ENCODE measurements at regions not wholly inside any gene's neighbourhood (a gene's known extent, or its start where the extent isn't known, plus 50 kb on each side); places are given as distances from the start of the nearest gene placed in this dataset.
"Not testable (repeated sequence)": the region's sequence is repeated elsewhere in the genome, so short reads cannot be mapped to it uniquely, and the experiment has no call there.

GRCh38 chr5:2810644-2811043 is 59.2 kb upstream of the IRX2 start:
- TF ChIP-seq CTCF (IDR thresholded peaks at IDR 0.05): no peak
- no peak for DNase-seq
- Mint-ChIP-seq H3K27ac (no peak overlapping the region), H3K36me3 (ENCODE audit: low read depth) (no peaks in the 10 kb centered on the region), H3K4me3 (no peak overlapping the region), H3K4me1 (peaks cover 7% of the 10 kb centered on the region), H3K9me3 (no peaks in the 10 kb centered on the region), H3K27me3 (ENCODE audit: low read depth, poor library complexity) (peaks cover 33% of the 10 kb centered on the region)

- H3K36me3 Mint-ChIP-seq (ENCODE audit: low read depth); H3K27ac Mint-ChIP-seq; H3K9me3 Mint-ChIP-seq; H3K4me3 Mint-ChIP-seq; DNase-seq; H3K4me1 Mint-ChIP-seq: not testable (repeated sequence)
- H3K27me3 Mint-ChIP-seq (ENCODE audit: low read depth, poor library complexity): peaks cover 22% of the 10 kb centered on the region
Measured at GRCh38 chr5:2807244-2807643, 55.8 kb upstream of the IRX2 start.

- no peaks in the 10 kb centered on the region for H3K36me3 Mint-ChIP-seq (ENCODE audit: low read depth)
- no peak for DNase-seq
- H3K4me3 Mint-ChIP-seq: no peak overlapping the region
- H3K4me1 Mint-ChIP-seq: peaks cover 13% of the 10 kb centered on the region
- H3K27me3 Mint-ChIP-seq (ENCODE audit: low read depth, poor library complexity): peaks cover 22% of the 10 kb centered on the region
- H3K27ac Mint-ChIP-seq: no peak overlapping the region
- H3K9me3 Mint-ChIP-seq: no peaks in the 10 kb centered on the region
- TF ChIP-seq CTCF (IDR thresholded peaks at IDR 0.05): no peak
Measured at GRCh38 chr5:2806176-2806575, 54.7 kb upstream of the IRX2 start.

- no peak for DNase-seq
- TF ChIP-seq CTCF (IDR thresholded peaks at IDR 0.05): peak; percentile 15
- H3K27me3 Mint-ChIP-seq (ENCODE audit: low read depth, poor library complexity): peaks cover 23% of the 10 kb centered on the region
- no peaks in the 10 kb centered on the region for H3K9me3 Mint-ChIP-seq
- H3K36me3 Mint-ChIP-seq (ENCODE audit: low read depth): no peaks in the 10 kb centered on the region
- H3K4me3 Mint-ChIP-seq: no peak overlapping the region
- H3K4me1 Mint-ChIP-seq: peaks cover 14% of the 10 kb centered on the region
- H3K27ac Mint-ChIP-seq: no peak overlapping the region
Measured at GRCh38 chr5:2805080-2805479, 53.6 kb upstream of the IRX2 start.

GRCh38 chr5:2803751-2804150 is 52.3 kb upstream of the IRX2 start:
- Mint-ChIP-seq H3K36me3 (ENCODE audit: low read depth) (no peaks in the 10 kb centered on the region), H3K4me1 (peaks cover 14% of the 10 kb centered on the region), H3K27ac (no peak overlapping the region), H3K4me3 (no peak overlapping the region), H3K27me3 (ENCODE audit: low read depth, poor library complexity) (peaks cover 21% of the 10 kb centered on the region), H3K9me3 (no peaks in the 10 kb centered on the region)
- no peak for TF ChIP-seq CTCF (IDR thresholded peaks at IDR 0.05)
- no peak for DNase-seq

GRCh38 chr5:2802693-2803365 is 51.4 kb upstream of the IRX2 start:
- no peak for TF ChIP-seq CTCF (IDR thresholded peaks at IDR 0.05)

More at GRCh38 chr5:2802693-2803365, 51.4 kb upstream of the IRX2 start:
- DNase-seq: no peak
- no peak overlapping the region for H3K27ac Mint-ChIP-seq
- H3K4me1 Mint-ChIP-seq: peaks cover 14% of the 10 kb centered on the region
- H3K4me3 Mint-ChIP-seq: no peak overlapping the region
- no peaks in the 10 kb centered on the region for H3K36me3 Mint-ChIP-seq (ENCODE audit: low read depth)
- no peaks in the 10 kb centered on the region for H3K9me3 Mint-ChIP-seq
- peaks cover 15% of the 10 kb centered on the region for H3K27me3 Mint-ChIP-seq (ENCODE audit: low read depth, poor library complexity)
